ENCODE measurements at regions not wholly inside any gene's neighbourhood (a gene's known extent, or its start where the extent isn't known, plus 50 kb on each side); places are given as distances from the start of the nearest gene placed in this dataset.

- DNase-seq (ENCODE audit: low read depth in 2 of 2), result no peak
Observed at GRCh38 chr2:149744865-149745264, 157.3 kb upstream of the MMADHC start.

- DNase-seq (ENCODE audit: low read depth in 2 of 2), result no peak
Observed at GRCh38 chr2:149743842-149744448, 156.4 kb upstream of the MMADHC start.

GRCh38 chr2:149741646-149742045, 154.1 kb upstream of the MMADHC start:
- DNase-seq (ENCODE audit: low read depth in 2 of 2), result no peak

GRCh38 chr2:149740490-149740889, 152.9 kb upstream of the MMADHC start:
- DNase-seq (ENCODE audit: low read depth in 2 of 2), result no peak

- no peak for DNase-seq (ENCODE audit: low read depth in 2 of 2)
Observed at GRCh38 chr2:149739883-149740265, 152.3 kb upstream of the MMADHC start.

- DNase-seq (ENCODE audit: low read depth in 2 of 2), result no peak
Observed at GRCh38 chr2:149739171-149739882, 151.8 kb upstream of the MMADHC start.

GRCh38 chr2:149738767-149739166, 151.2 kb upstream of the MMADHC start:
- no peak for DNase-seq (ENCODE audit: low read depth in 2 of 2)

GRCh38 chr2:149737896-149738295, 150.3 kb upstream of the MMADHC start:
- DNase-seq (ENCODE audit: low read depth in 2 of 2), result no peak

- DNase-seq (ENCODE audit: low read depth in 2 of 2), result no peak
Observed at GRCh38 chr2:149735237-149735958, 147.8 kb upstream of the MMADHC start.

- no peak for DNase-seq (ENCODE audit: low read depth in 2 of 2)
Observed at GRCh38 chr2:149733936-149734685, 146.5 kb upstream of the MMADHC start.

- DNase-seq (ENCODE audit: low read depth in 2 of 2), result no peak
Observed at GRCh38 chr2:149732730-149733290, 145.2 kb upstream of the MMADHC start.

- no peak for DNase-seq (ENCODE audit: low read depth in 2 of 2)
Observed at GRCh38 chr2:149732001-149732685, 144.6 kb upstream of the MMADHC start.

GRCh38 chr2:149731079-149731478, 143.5 kb upstream of the MMADHC start:
- no peak for DNase-seq (ENCODE audit: low read depth in 2 of 2)

GRCh38 chr2:149729586-149729985, 142.0 kb upstream of the MMADHC start:
- no peak for DNase-seq (ENCODE audit: low read depth in 2 of 2)

GRCh38 chr2:149727927-149728326, 140.4 kb upstream of the MMADHC start:
- DNase-seq (ENCODE audit: low read depth in 2 of 2), result no peak

- DNase-seq (ENCODE audit: low read depth in 2 of 2), result no peak
Observed at GRCh38 chr2:149725234-149725633, 137.7 kb upstream of the MMADHC start.

GRCh38 chr2:149724091-149724490, 136.5 kb upstream of the MMADHC start:
- no peak for DNase-seq (ENCODE audit: low read depth in 2 of 2)

- DNase-seq (ENCODE audit: low read depth in 2 of 2), result no peak
Observed at GRCh38 chr2:149720615-149721014, 133.0 kb upstream of the MMADHC start.

GRCh38 chr2:149719695-149720094, 132.1 kb upstream of the MMADHC start:
- no peak for DNase-seq (ENCODE audit: low read depth in 2 of 2)

- DNase-seq (ENCODE audit: low read depth in 2 of 2), result no peak
Observed at GRCh38 chr2:149716687-149717086, 129.1 kb upstream of the MMADHC start.

GRCh38 chr2:149715894-149716293, 128.3 kb upstream of the MMADHC start:
- no peak for DNase-seq (ENCODE audit: low read depth in 2 of 2)
